Glomerular visceral epithelial cell (primary cell): ENCODE measurements at regions not wholly inside any gene's neighbourhood (a gene's known extent, or its start where the extent isn't known, plus 50 kb on each side); places are given as distances from the start of the nearest gene placed in this dataset.

Source experiments
- DNase-seq: peaks from one replicate; pipeline ENCODE4 v3.0.0-alpha.2; 2016; ENCODE audit errors: extremely low spot score

- DNase-seq, result peak; percentile 16
Observed at GRCh38 chr19:32287811-32288227, 57.6 kb upstream of the ZNF507 start.

GRCh38 chr19:32289566-32290210, 55.7 kb upstream of the ZNF507 start:
- no peak for DNase-seq

- no peak for DNase-seq
Observed at GRCh38 chr19:32291876-32292275, 53.5 kb upstream of the ZNF507 start.

DNA sequence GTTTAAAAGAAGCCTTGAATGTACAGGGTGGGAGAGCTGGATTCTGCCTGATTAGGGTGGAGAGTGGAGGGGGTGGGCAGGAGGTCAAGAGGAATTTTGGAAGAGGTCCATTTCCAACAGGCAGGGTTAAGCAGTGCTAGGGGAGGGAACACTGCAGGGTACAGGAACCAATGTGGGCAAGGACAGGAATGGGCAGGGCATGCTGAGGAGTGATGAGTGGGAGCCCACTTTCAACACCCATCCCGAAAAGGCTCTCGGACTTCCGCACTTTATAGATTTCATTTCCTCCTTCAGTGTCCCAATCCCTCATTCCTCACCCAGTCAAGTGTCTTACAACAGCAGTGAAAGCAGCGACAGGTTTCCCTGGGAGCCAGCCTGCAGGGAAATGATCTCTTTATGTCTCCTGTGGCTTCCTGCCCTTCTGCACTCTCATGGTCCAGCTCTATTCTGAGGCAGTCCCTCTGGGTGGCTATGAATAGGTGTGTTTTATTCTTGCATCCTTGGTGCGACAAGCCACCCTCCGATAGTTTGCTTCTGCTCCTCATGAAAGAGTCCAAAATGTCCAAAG, 50.5 kb upstream of the ZNF507 start:
- no peak for DNase-seq
